ENCODE measurements at regions not wholly inside any gene's neighbourhood (a gene's known extent, or its start where the extent isn't known, plus 50 kb on each side); places are given as distances from the start of the nearest gene placed in this dataset.

GRCh38 chr4:102151696-102152095 lies 193.6 kb downstream of the SLC39A8 start:
- TF ChIP-seq CTCF (IDR thresholded peaks at IDR 0.05) (no peak), POLR2A (IDR thresholded peaks at IDR 0.05) (no peak)

Data from lower leg skin (tissue), 3 donors.